ENCODE measurements at regions not wholly inside any gene's neighbourhood (a gene's known extent, or its start where the extent isn't known, plus 50 kb on each side); places are given as distances from the start of the nearest gene placed in this dataset.

GRCh38 chr20:12171923-12172524, 254.3 kb downstream of the BTBD3 start:
- Histone ChIP-seq H3K4me3 (replicated peaks; ENCODE audit: insufficient read depth, low read length) (no peak overlapping the region), H3K27ac (replicated peaks) (no peak overlapping the region), H3K27me3 (ENCODE audit: insufficient read depth, poor library complexity, severe bottlenecking) (no peaks in the 10 kb centered on the region)
- DNase-seq (ENCODE audit: low read depth in 1 of 2, low spot score in 1 of 2): no peak
- TF ChIP-seq POLR2AphosphoS5 (IDR thresholded peaks at IDR 0.05; ENCODE audit: low read depth): no peak
- TF ChIP-seq SPI1 (IDR thresholded peaks at IDR 0.05; ENCODE audit: borderline replicate concordance, low read depth): no peak
- no peak for TF ChIP-seq GABPA (IDR thresholded peaks at IDR 0.05; ENCODE audit: low read depth)
- no peak for TF ChIP-seq CTCF (IDR thresholded peaks at IDR 0.05; ENCODE audit: insufficient read depth, low read length)

DNA sequence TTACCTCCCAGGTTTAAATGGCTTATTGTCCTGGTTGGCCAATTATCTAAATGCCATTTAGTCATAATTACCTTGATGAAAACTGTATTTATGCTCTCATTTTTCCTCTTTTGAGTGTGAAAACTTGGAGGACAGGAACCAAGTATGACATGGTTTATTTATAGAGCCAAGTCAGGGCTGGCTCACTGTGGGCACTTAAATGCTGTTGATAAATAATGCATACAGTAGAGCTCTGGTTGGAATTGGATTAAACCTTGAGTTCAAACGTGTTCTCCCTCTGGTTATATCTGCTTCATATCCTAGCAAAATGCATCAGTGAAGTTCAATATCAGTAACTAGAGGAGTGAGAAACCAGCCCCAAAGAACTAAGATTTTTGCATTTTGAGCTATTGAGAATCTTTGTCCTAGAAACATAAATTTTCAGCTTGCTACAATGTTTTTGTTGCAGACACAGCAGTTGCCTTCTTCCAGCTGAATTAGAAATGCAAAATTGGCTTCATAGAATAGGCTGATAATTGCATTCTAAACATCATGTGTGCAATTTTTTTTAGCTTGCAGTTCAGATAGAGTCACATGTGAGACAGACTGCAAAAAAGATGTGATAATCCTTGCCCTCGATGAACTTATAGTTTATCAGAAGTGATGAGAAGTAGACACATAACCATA, 255.8 kb downstream of the BTBD3 start:
- Histone ChIP-seq H3K4me3 (replicated peaks; ENCODE audit: insufficient read depth, low read length) (no peak overlapping the region), H3K27me3 (ENCODE audit: insufficient read depth, poor library complexity, severe bottlenecking) (no peaks in the 10 kb centered on the region), H3K27ac (replicated peaks) (no peak overlapping the region)
- DNase-seq (ENCODE audit: low read depth in 1 of 2, low spot score in 1 of 2): no peak
- TF ChIP-seq REST (IDR thresholded peaks at IDR 0.05; ENCODE audit: insufficient replicate concordance, low read depth) (no peak), SPI1 (IDR thresholded peaks at IDR 0.05; ENCODE audit: borderline replicate concordance, low read depth) (no peak), GABPA (IDR thresholded peaks at IDR 0.05; ENCODE audit: low read depth) (no peak), CTCF (IDR thresholded peaks at IDR 0.05; ENCODE audit: insufficient read depth, low read length) (no peak), POLR2AphosphoS5 (IDR thresholded peaks at IDR 0.05; ENCODE audit: low read depth) (no peak)

GRCh38 chr20:12175538-12175937, 257.8 kb downstream of the BTBD3 start:
- Histone ChIP-seq H3K27ac (replicated peaks) (no peak overlapping the region), H3K27me3 (ENCODE audit: insufficient read depth, poor library complexity, severe bottlenecking) (no peaks in the 10 kb centered on the region), H3K4me3 (replicated peaks; ENCODE audit: insufficient read depth, low read length) (no peak overlapping the region)
- DNase-seq (ENCODE audit: low read depth in 1 of 2, low spot score in 1 of 2): no peak
- no peak for TF ChIP-seq REST (IDR thresholded peaks at IDR 0.05; ENCODE audit: insufficient replicate concordance, low read depth)
- no peak for TF ChIP-seq SPI1 (IDR thresholded peaks at IDR 0.05; ENCODE audit: borderline replicate concordance, low read depth)
- TF ChIP-seq GABPA (IDR thresholded peaks at IDR 0.05; ENCODE audit: low read depth): no peak
- no peak for TF ChIP-seq POLR2AphosphoS5 (IDR thresholded peaks at IDR 0.05; ENCODE audit: low read depth)
- no peak for TF ChIP-seq CTCF (IDR thresholded peaks at IDR 0.05; ENCODE audit: insufficient read depth, low read length)

Measured in HL-60 (cell line).